ENCODE measurements at regions not wholly inside any gene's neighbourhood (a gene's known extent, or its start where the extent isn't known, plus 50 kb on each side); places are given as distances from the start of the nearest gene placed in this dataset.

GRCh38 chr7:45987521-45988290, 66.6 kb upstream of the IGFBP3 start:
- Histone ChIP-seq H3K9ac (ENCODE audit: low read depth, low read length, poor library complexity, severe bottlenecking) (no peak overlapping the region), H3K27me3 (ENCODE audit: insufficient read depth, low read length, poor library complexity, severe bottlenecking) (no peaks in the 10 kb centered on the region), H4K20me1 (ENCODE audit: insufficient read depth, low read length, poor library complexity, severe bottlenecking) (no peaks in the 10 kb centered on the region), H3K79me2 (ENCODE audit: insufficient read depth, low read length) (no peaks in the 10 kb centered on the region), H3F3A (ENCODE audit: low read depth) (no peaks in the 10 kb centered on the region), H3K4me2 (ENCODE audit: low read depth, low read length, poor library complexity, severe bottlenecking) (no peak overlapping the region), H3K36me3 (ENCODE audit: insufficient read depth, low read length) (no peaks in the 10 kb centered on the region), H3K4me3 (ENCODE audit: low read length, poor library complexity, severe bottlenecking) (no peak overlapping the region), H3K9me3 (ENCODE audit: insufficient read depth, low read depth, low read length) (no peaks in the 10 kb centered on the region; the same call in 1 of the 2 replicates), H3K9me2 (replicated peaks; ENCODE audit: low read depth, low read length) (no peaks in the 10 kb centered on the region), H2AFZ (ENCODE audit: low read length) (no peak overlapping the region), H3K4me1 (ENCODE audit: insufficient read depth, low read length, poor library complexity, severe bottlenecking) (no peaks in the 10 kb centered on the region)
- TF ChIP-seq EZH2phosphoT487 (IDR thresholded peaks at IDR 0.05; ENCODE audit: borderline replicate concordance) (no peak), CTCF (conservative IDR thresholded peaks at IDR 0.05; ENCODE audit: low read length) (no peak)

- Histone ChIP-seq H3K36me3 (ENCODE audit: insufficient read depth, low read length) (no peaks in the 10 kb centered on the region), H3K4me3 (ENCODE audit: low read length, poor library complexity, severe bottlenecking) (no peak overlapping the region), H4K20me1 (ENCODE audit: insufficient read depth, low read length, poor library complexity, severe bottlenecking) (no peaks in the 10 kb centered on the region), H3K27me3 (ENCODE audit: insufficient read depth, low read length, poor library complexity, severe bottlenecking) (no peaks in the 10 kb centered on the region), H3K4me1 (ENCODE audit: insufficient read depth, low read length, poor library complexity, severe bottlenecking) (no peaks in the 10 kb centered on the region), H3K79me2 (ENCODE audit: insufficient read depth, low read length) (no peaks in the 10 kb centered on the region), H2AFZ (ENCODE audit: low read length) (no peak overlapping the region), H3K9ac (ENCODE audit: low read depth, low read length, poor library complexity, severe bottlenecking) (no peak overlapping the region), H3K9me3 (ENCODE audit: insufficient read depth, low read depth, low read length) (no peaks in the 10 kb centered on the region; the same call in 1 of the 2 replicates), H3K9me2 (replicated peaks; ENCODE audit: low read depth, low read length) (no peaks in the 10 kb centered on the region), H3K4me2 (ENCODE audit: low read depth, low read length, poor library complexity, severe bottlenecking) (no peak overlapping the region), H3F3A (ENCODE audit: low read depth) (no peaks in the 10 kb centered on the region)
- no peak for TF ChIP-seq EZH2phosphoT487 (IDR thresholded peaks at IDR 0.05; ENCODE audit: borderline replicate concordance)
- no peak for TF ChIP-seq CTCF (conservative IDR thresholded peaks at IDR 0.05; ENCODE audit: low read length)
Observed at GRCh38 chr7:45986355-45987298, 65.6 kb upstream of the IGFBP3 start.

- no peaks in the 10 kb centered on the region for H3K27me3 ChIP-seq (ENCODE audit: insufficient read depth, low read length, poor library complexity, severe bottlenecking)
- H3K36me3 ChIP-seq (ENCODE audit: insufficient read depth, low read length): no peaks in the 10 kb centered on the region
- no peak overlapping the region for H3K4me2 ChIP-seq (ENCODE audit: low read depth, low read length, poor library complexity, severe bottlenecking)
- H3K4me3 ChIP-seq (ENCODE audit: low read length, poor library complexity, severe bottlenecking): no peak overlapping the region
- no peak overlapping the region for H3K9ac ChIP-seq (ENCODE audit: low read depth, low read length, poor library complexity, severe bottlenecking)
- no peak overlapping the region for H2AFZ ChIP-seq (ENCODE audit: low read length)
- H3K4me1 ChIP-seq (ENCODE audit: insufficient read depth, low read length, poor library complexity, severe bottlenecking): no peaks in the 10 kb centered on the region
- no peaks in the 10 kb centered on the region; the same call in 1 of the 2 replicates for H3K9me3 ChIP-seq (ENCODE audit: insufficient read depth, low read depth, low read length)
- H4K20me1 ChIP-seq (ENCODE audit: insufficient read depth, low read length, poor library complexity, severe bottlenecking): no peaks in the 10 kb centered on the region
- TF ChIP-seq CTCF (conservative IDR thresholded peaks at IDR 0.05; ENCODE audit: low read length): no peak
- no peak for TF ChIP-seq EZH2phosphoT487 (IDR thresholded peaks at IDR 0.05; ENCODE audit: borderline replicate concordance)
- no peaks in the 10 kb centered on the region for H3K79me2 ChIP-seq (ENCODE audit: insufficient read depth, low read length)
- no peaks in the 10 kb centered on the region for H3F3A ChIP-seq (ENCODE audit: low read depth)
- H3K9me2 ChIP-seq (replicated peaks; ENCODE audit: low read depth, low read length): no peaks in the 10 kb centered on the region
Observed at GRCh38 chr7:45985902-45986301, 64.8 kb upstream of the IGFBP3 start.
